ENCODE measurements at regions not wholly inside any gene's neighbourhood (a gene's known extent, or its start where the extent isn't known, plus 50 kb on each side); places are given as distances from the start of the nearest gene placed in this dataset.

GRCh38 chr4:184563621-184564020 lies 85.6 kb downstream of the CASP3 start:
- TF ChIP-seq, protein P1, sequence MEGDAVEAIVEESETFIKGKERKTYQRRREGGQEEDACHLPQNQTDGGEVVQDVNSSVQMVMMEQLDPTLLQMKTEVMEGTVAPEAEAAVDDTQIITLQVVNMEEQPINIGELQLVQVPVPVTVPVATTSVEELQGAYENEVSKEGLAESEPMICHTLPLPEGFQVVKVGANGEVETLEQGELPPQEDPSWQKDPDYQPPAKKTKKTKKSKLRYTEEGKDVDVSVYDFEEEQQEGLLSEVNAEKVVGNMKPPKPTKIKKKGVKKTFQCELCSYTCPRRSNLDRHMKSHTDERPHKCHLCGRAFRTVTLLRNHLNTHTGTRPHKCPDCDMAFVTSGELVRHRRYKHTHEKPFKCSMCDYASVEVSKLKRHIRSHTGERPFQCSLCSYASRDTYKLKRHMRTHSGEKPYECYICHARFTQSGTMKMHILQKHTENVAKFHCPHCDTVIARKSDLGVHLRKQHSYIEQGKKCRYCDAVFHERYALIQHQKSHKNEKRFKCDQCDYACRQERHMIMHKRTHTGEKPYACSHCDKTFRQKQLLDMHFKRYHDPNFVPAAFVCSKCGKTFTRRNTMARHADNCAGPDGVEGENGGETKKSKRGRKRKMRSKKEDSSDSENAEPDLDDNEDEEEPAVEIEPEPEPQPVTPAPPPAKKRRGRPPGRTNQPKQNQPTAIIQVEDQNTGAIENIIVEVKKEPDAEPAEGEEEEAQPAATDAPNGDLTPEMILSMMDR (IDR thresholded peaks at IDR 0.05) = no peak
- no peak for TF ChIP-seq POLR2A (IDR thresholded peaks at IDR 0.05; ENCODE audit: low read depth)

All from esophagus muscularis mucosa (tissue), 3 donors.